ENCODE measurements at regions not wholly inside any gene's neighbourhood (a gene's known extent, or its start where the extent isn't known, plus 50 kb on each side); places are given as distances from the start of the nearest gene placed in this dataset.

- no peak for DNase-seq
These were observed 148.1 kb upstream of the C14orf180 start for GRCh38 chr14:104431351-104431928.

- no peak for DNase-seq
These were observed 147.5 kb upstream of the C14orf180 start for GRCh38 chr14:104431929-104432541.

DNA sequence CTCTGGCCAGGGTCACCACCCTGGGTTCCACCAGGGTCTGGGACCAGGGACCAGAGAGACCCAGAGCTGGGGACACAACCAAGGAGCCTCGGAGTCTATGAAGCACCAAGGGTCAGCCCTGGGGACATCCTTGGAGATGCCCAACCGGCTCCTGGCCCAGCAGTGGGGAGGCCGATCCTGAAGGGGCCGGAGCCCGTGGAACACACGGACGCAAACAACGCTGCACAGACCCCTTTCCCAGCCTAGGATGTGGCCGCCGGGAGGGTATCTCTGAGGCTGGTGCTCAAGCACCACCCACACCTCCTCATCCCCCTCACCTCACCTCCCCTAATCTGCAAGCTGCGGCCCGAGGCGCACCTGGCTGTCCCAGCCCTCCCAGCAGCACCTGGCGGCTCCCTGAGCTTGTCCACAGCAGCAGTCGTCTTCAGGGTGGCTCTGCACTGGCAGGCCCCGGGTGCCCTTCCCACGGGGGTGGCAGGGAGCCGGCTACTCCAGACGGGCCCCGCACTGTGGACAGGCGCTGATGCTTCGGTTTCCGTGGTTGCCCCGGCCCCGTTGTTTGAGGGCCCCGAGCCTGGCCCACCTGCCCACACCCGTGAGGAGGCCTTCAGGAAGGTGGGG lies 146.8 kb upstream of the C14orf180 start:
- no peak for DNase-seq

DNA sequence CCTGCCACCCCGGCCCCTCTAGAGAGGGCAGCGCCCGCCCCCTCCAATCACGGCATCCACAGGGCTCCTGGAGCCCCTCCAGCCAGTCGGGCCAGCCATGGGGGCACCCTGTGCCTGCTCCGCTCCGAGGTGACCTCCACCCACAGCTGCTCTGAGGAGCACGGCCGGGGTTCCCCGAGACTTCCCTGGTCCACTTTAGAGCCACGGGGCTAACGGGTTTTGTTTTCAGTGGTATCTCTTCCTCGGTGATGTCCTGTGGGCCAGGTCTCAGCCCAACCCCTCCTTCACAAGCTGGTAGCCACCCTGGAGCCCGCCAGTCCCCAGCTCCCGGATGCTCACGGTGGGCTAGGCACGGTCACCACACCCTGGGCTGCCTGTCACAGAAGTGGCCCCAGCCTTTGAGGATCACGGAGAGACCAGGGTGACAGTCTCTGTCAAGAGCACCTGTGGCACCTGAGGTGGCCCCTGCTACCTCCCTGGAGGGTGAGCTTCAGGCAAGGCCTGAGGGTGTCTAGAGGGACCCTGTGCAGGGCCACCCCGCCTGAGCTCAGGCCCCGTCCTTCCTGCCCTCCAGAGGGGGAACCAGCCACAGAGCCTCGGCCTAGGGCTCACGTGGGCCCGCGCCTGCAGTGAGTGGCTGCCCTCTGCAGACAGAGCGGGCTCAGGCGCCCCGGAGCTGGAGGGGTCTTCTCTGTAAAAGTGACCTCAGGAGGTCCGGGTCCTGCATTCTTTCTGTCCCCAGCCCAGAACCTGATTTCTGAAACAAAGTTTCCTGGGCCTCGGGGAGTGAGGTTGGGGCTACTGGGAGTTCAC lies 146.0 kb upstream of the C14orf180 start:
- DNase-seq = no peak

- no peak for DNase-seq
These were observed 145.1 kb upstream of the C14orf180 start for GRCh38 chr14:104434214-104435076.

GRCh38 chr14:104435147-104436046 lies 144.2 kb upstream of the C14orf180 start:
- DNase-seq = no peak

DNA sequence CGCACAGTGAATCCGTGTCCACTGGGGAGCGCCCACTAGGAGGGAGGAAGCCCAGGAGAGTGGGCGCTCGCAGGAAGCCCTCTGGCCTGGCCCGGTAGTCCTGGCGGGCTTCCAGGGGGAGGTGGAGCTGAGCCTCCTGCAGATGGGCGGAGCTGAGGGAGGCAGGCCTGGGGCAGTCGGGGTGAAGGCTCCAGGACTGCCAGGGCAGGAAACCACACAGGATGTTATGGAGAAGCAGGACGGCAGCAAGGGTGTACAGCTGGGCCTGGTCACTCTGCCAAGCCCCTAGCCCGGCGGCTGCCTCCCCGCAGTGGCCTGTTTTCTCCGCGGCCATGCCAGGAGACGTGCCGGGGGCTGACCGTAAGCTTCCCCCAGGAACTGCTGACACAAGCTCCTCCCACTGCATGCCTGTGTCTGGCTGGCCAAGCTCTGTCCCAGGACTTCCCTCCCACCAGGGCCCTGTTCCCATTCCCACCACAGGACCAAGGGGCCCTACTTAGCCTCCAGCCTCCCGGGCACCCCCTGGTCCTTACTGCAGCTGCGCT lies 143.4 kb upstream of the C14orf180 start:
- no peak for DNase-seq

DNA sequence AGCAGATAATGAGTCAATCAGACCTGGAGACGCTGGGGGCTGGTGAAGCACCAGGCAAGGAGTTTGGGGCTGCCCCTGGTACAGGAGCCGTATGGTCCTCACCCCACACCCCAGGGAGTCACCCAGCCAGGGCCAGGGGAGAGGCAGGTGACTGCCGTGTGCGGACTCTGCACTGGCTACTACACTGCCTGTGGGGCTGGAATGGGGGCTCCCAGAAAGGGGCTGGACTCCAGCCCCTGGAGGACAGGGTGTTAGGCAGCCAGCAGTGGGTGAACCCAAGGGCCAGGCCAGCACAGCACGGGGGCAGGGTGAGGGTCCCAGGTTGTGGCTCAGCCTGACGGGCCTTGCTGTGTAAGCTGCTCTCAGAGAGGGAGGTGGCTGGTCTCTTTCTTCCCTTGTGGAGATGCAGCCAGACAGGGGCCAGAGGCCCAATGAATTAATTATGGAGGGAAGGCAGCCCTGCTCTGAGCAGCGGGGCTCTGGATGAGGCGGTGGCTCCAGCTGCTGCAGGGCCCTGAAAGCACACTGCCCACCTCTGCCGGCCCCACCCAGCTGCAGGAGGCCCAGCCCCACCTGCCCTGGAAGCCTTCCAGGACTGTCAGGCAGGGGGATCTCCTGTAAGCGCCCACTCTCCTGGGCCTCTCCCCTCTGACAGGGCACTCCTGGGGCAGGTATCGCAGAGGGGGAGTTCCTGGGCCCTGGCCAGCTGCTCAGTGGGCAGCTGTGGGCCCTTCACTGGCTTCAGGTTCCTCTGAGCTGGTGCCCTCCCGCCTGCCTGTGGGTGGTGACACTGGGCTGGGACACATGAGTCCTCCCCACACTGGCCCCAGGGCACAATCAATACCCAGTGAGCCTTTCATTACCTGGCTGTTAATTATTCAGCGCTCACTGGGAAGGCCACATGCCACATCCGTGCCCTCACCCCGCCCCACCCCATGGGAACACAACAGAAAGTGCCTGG lies 142.5 kb upstream of the C14orf180 start:
- DNase-seq = no peak

GRCh38 chr14:104437703-104438102 lies 141.9 kb upstream of the C14orf180 start:
- no peak for DNase-seq

DNA sequence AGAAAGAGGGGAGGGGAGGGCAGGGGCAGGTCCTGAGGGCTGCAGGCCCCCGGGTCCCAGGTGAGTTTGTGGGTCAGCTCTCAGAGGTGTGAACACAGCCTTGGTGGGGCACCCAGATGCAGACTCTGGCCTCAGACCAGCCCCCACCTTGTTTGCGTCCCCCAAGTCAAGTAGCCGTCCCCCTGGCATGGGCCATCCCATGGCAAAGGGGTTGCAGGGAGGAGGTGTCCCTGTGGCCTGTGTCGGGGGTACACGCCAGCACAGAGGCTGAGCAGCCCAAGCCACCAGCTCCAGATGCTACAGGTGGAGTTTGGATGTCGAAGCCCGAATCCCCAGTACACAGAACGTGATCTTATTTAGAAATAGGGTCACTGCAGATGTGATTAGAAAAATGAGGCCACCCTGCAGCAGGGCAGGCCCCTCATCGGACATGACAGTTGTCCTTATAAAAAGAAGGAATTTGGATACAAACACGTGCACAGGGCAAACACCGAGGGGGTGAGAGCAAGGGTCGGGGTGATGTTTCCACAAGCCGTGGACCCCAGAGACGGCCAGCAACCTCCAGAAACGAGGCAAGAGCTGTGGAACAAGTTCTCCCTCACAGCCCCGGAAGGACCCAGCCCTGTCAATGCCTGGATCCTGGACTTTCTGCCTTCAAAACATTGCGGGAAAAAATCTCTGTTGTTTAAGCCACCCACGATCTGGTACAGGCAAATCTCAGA lies 141.2 kb upstream of the C14orf180 start:
- no peak for DNase-seq

GRCh38 chr14:104439625-104440024 lies 139.9 kb upstream of the C14orf180 start:
- DNase-seq = no peak

- DNase-seq = no peak
These were observed 139.1 kb upstream of the C14orf180 start for GRCh38 chr14:104440297-104440956.

DNA sequence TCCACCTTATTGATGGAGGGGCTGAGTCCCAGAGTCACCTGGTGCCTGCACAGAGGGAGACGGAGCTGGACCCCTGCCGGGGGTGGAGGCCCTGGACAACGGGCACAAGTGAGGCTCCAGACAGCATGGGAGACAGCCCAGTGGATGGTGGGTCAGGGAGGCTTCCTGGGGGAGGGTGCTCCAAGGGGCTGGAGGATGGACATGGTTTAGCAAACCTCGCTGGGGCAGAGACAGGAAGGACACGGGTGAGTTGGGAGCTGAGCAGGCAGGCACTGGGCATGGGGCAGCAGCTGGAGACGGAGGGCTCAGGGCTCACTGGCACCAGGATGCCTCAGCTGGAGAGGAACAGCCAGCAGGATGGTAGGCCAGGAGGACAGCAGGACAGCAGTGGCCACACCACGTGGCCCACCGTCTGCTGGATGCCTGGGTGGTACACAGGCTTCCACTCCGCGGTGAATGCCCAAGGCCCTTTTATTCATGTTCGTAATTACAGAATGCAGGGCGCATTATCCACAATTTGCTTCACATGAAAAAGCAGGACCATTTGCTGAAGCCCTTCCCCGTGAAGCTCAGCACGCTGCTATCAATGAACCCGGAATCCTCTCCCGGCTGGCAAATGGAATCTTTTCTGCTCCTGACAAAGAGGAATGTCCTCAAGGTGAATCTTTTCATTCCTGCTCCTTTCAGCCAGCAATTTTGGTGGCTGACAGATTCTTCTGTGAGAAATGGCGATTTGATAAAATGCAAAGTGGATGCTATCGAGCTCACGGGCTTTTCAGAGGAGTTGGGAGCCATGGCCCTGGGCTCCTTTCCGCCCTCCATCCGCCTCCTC lies 138.1 kb upstream of the C14orf180 start:
- DNase-seq = no peak

- DNase-seq = no peak
These were observed 137.4 kb upstream of the C14orf180 start for GRCh38 chr14:104442107-104442551.

DNA sequence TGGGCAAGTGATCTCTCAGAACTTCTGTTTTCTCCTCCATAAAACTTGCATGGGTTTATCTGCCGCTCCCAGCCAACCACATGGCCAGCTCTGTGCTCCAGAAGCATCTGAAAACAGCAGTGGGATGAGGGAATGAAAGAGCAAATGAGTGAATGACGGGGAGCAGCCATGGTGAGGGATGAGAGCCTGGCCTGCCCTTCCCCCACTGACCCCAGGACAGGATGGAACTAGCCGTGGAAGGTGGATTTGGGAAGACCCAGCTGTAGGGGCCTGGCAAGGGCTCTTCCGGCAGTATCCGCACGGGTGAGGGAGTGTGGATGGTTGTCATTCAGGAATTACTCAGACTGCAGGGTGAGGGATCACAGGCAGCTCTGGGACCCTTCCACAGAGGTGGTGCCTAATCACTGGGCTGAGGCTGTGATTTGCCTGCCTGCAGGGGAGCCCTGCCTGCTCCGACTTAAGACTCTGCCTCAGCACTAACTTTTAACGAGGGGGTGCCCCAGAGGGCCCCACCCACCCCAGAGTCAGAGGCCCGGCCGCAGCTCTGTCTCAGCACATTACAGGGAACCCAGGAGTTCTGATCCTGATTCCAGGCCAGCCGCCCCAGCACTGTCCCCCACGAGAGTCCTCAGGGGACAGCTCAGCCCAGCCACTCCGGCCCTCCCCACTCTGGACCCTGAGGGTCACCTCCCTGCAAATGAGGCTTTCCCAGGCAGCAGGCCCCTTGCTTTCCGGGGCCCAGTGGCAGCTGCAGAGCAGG lies 136.8 kb upstream of the C14orf180 start:
- no peak for DNase-seq

DNA sequence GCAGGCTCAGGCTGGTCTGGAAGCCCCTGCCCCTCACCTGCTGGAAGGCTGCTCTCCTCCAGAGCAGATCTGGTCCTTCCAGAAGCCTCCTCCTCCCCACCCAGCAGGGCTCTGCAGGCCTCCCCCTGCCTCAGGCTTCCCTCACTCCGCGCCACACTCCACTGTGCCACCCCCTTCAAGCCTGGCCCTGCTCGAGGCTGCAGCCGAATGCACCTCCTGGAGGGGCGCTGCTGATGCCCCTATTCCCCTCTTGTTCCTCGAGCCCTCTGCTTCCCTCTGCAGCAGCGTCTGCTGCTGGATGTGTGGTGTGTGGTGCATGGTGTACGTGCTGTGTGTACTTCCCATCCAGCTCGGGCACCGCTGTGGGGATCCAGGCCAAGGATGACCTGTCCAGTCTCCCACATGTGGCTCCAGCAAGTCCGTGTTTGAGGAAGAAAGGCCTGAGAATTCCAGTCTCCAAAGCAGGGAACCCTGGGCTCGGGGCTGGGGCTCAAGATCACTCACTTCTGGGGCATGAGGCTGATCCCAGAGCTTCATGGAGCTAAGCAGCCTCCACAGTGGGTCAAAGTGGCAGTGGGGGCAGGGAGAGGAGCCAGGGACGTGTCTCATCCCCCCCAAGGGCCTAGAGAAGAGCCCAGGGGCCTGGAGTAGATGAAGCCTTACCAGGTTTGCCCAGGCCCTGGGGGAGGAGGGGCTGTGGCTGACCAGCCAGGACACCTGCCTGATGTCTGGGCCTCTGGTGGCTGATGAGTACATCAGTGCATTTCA lies 136.0 kb upstream of the C14orf180 start:
- DNase-seq = no peak
